ENCODE measurements at regions not wholly inside any gene's neighbourhood (a gene's known extent, or its start where the extent isn't known, plus 50 kb on each side); places are given as distances from the start of the nearest gene placed in this dataset.

GRCh38 chr1:80989455-80989854 is 811.3 kb upstream of the ADGRL2 start:
- no peak for TF ChIP-seq CTCF (IDR thresholded peaks at IDR 0.05; ENCODE audit: control extremely low read depth in 1 of 3, insufficient read depth in 1 of 3, low read depth in 1 of 3, low read length in 3 of 3)
- no peak for TF ChIP-seq POLR2AphosphoS5 (IDR thresholded peaks at IDR 0.05; ENCODE audit: low read depth, low read length)
- TF ChIP-seq BACH1 (IDR thresholded peaks at IDR 0.05; ENCODE audit: low read length) = no peak
- TF ChIP-seq GTF2F1 (IDR thresholded peaks at IDR 0.05; ENCODE audit: borderline replicate concordance, low read depth, low read length) = no peak
- TF ChIP-seq MAFK (IDR thresholded peaks at IDR 0.05; ENCODE audit: low read depth, low read length) = no peak
- no peak for TF ChIP-seq ASH2L (IDR thresholded peaks at IDR 0.05; ENCODE audit: low read length)
- no peak for TF ChIP-seq POLR2A (IDR thresholded peaks at IDR 0.05; ENCODE audit: control extremely low read depth in 1 of 2, low read depth in 2 of 2, low read length in 2 of 2)
- TF ChIP-seq SIRT6 (IDR thresholded peaks at IDR 0.05; ENCODE audit: low read length) = no peak
- TF ChIP-seq RXRA (IDR thresholded peaks at IDR 0.05; ENCODE audit: insufficient read depth, low read depth, low read length) = no peak
- TF ChIP-seq RAD21 (IDR thresholded peaks at IDR 0.05 in 1 of 2, conservative IDR thresholded peaks at IDR 0.05 in 1 of 2; ENCODE audit: low read depth in 2 of 2, low read length in 2 of 2) = no peak
- TF ChIP-seq TAF1 (IDR thresholded peaks at IDR 0.05; ENCODE audit: low read depth, low read length) = no peak
- no peak for TF ChIP-seq ZNF274 (IDR thresholded peaks at IDR 0.05; ENCODE audit: borderline replicate concordance, extremely low read depth, low read length)
- TF ChIP-seq EP300 (IDR thresholded peaks at IDR 0.05; ENCODE audit: borderline replicate concordance in 1 of 2, low read depth in 2 of 2, low read length in 2 of 2) = no peak
- no peak for TF ChIP-seq CHD1 (IDR thresholded peaks at IDR 0.05; ENCODE audit: low read depth, low read length)

Measured in H1 (cell line).